Effector memory CD4-positive, alpha-beta T cell (primary cell): ENCODE measurements at regions not wholly inside any gene's neighbourhood (a gene's known extent, or its start where the extent isn't known, plus 50 kb on each side); places are given as distances from the start of the nearest gene placed in this dataset.

Experiments
- DNase-seq, 3 donors: peaks; one replicate each; pipeline ENCODE4 v3.0.0-alpha.2; 2020
- H3K27ac ChIP-seq: 2 replicates; pipeline ENCODE4 v1.7.0; 2013; ENCODE audit warnings: mild to moderate bottlenecking, low read length, moderate library complexity; ENCODE audit not compliant: insufficient read depth, poor library complexity, severe bottlenecking
- H3K27me3 ChIP-seq: replicated peaks from 2 replicates; pipeline ENCODE4 v1.7.0; 2013; ENCODE audit warnings: mild to moderate bottlenecking, low read length; ENCODE audit not compliant: insufficient read depth, control insufficient read depth, poor library complexity, severe bottlenecking
- H3K36me3 ChIP-seq: 2 replicates; pipeline ENCODE4 v1.7.0; 2013; ENCODE audit warnings: mild to moderate bottlenecking, low read length, moderate library complexity; ENCODE audit not compliant: control insufficient read depth, insufficient read depth
- H3K4me1 ChIP-seq: 2 replicates; pipeline ENCODE4 v1.7.0; 2013; ENCODE audit warnings: low read length, mild to moderate bottlenecking; ENCODE audit not compliant: control insufficient read depth, insufficient read depth, poor library complexity, severe bottlenecking
- H3K4me3 ChIP-seq: 2 replicates; pipeline ENCODE4 v1.7.0; 2013; ENCODE audit warnings: low read length, low read depth, mild to moderate bottlenecking; ENCODE audit not compliant: insufficient read depth, poor library complexity, severe bottlenecking
- H3K9me3 ChIP-seq: 2 replicates; pipeline ENCODE4 v1.7.0; 2013; ENCODE audit warnings: mild to moderate bottlenecking, low read length, moderate library complexity; ENCODE audit not compliant: control insufficient read depth

- H3K27ac ChIP-seq: no peak overlapping the region
- no peak overlapping the region for H3K4me3 ChIP-seq
- H3K9me3 ChIP-seq: no peaks in the 10 kb centered on the region
- no peaks in the 10 kb centered on the region for H3K27me3 ChIP-seq
- no peaks in the 10 kb centered on the region for H3K4me1 ChIP-seq
- no peaks in the 10 kb centered on the region for H3K36me3 ChIP-seq
- DNase-seq: no peak
These were observed 969.0 kb upstream of the ALCAM start for GRCh38 chr3:104397713-104398112.

- Histone ChIP-seq H3K27ac (no peak overlapping the region), H3K27me3 (no peaks in the 10 kb centered on the region), H3K4me1 (no peaks in the 10 kb centered on the region), H3K36me3 (no peaks in the 10 kb centered on the region), H3K4me3 (no peak overlapping the region), H3K9me3 (no peaks in the 10 kb centered on the region)
- DNase-seq: no peak
These were observed 963.8 kb upstream of the ALCAM start for GRCh38 chr3:104402902-104403301.

- DNase-seq: no peak
- no peak overlapping the region for H3K27ac ChIP-seq
- no peaks in the 10 kb centered on the region for H3K9me3 ChIP-seq
- no peaks in the 10 kb centered on the region for H3K36me3 ChIP-seq
- H3K27me3 ChIP-seq: no peaks in the 10 kb centered on the region
- H3K4me3 ChIP-seq: no peak overlapping the region
- no peaks in the 10 kb centered on the region for H3K4me1 ChIP-seq
These were observed 955.0 kb upstream of the ALCAM start for GRCh38 chr3:104411757-104412156.

DNA sequence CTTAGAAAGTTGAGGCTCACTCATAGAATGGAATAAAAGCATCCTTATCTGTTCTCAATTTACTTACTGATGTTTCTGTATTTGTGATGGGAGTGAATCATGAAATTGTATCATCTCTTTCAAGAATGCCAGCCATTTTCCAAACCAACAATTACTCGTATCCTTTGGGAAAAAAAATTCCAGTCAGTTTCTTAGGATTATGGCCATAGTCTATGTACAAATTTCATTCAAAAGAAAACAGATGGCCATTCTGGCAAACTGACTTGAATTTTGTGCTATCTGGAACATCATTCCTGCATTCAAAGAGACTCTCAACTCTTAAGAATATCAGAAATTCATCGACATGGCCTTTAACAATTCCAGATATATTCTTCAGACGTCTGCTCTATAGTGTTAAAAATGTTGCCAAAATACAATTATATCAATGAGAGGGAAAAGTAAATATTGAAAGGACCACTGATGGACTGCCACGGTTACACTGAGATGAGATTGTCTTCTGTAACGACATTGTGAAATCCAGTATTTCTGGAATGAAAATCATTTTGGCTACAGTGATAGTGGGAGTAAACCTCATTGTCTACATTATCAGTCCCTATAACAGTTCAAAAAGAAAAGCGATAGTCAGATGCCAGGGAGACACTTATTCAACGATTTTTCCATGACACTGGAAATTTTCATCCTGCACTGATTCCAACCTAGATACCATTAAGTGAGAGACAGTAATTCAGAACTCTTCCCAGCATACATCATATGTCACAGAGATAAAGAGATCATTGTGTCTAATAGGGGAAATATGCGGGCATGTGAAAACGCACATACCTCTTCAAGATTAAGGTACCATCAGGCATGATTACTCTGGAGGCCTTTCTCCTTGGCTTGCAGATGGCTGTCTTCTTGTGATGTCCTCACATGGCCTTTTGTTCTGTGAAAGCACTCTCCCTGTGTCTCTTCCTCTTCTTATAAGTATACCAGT, 953.8 kb upstream of the ALCAM start:
- H3K4me3 ChIP-seq: no peak overlapping the region
- H3K9me3 ChIP-seq: no peaks in the 10 kb centered on the region
- no peak for DNase-seq
- no peaks in the 10 kb centered on the region for H3K4me1 ChIP-seq
- H3K36me3 ChIP-seq: no peaks in the 10 kb centered on the region
- no peaks in the 10 kb centered on the region for H3K27me3 ChIP-seq
- H3K27ac ChIP-seq: no peak overlapping the region

DNA sequence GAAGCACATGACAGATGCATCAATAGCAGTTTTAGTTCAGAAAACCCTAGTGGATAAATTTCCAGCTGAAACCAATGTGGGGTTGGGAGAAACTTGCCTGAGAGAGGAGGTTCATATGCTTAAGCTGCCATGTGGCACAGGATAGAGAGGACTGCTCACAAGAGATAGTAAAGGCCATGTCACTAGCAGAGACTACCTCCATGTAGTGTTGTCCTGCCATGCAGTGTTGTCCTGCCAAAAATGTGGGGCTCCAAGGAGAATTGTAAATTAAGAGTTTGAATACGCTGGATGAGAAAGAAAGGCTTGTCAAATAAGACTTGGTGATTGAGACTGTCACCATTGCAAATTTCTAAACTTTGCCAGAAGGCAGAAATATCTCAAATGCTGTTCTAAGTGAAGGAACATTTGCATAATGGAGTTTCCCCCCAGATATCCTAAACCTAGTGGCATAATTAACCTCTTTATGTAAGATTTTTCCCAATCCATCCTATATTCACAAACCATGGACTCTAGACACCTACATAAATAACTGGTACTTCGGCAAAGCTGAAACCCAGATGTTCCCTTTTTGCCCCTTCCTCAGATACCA, 938.3 kb upstream of the ALCAM start:
- Histone ChIP-seq H3K4me3 (no peak overlapping the region), H3K36me3 (no peaks in the 10 kb centered on the region), H3K27ac (no peak overlapping the region), H3K4me1 (no peaks in the 10 kb centered on the region), H3K27me3 (no peaks in the 10 kb centered on the region), H3K9me3 (no peaks in the 10 kb centered on the region)
- DNase-seq: no peak

- Histone ChIP-seq H3K36me3 (no peaks in the 10 kb centered on the region), H3K27ac (no peak overlapping the region), H3K4me3 (no peak overlapping the region), H3K9me3 (no peaks in the 10 kb centered on the region), H3K27me3 (no peaks in the 10 kb centered on the region), H3K4me1 (no peaks in the 10 kb centered on the region)
- DNase-seq: no peak
These were observed 937.0 kb upstream of the ALCAM start for GRCh38 chr3:104429727-104430126.

GRCh38 chr3:104436506-104436905, 930.2 kb upstream of the ALCAM start:
- Histone ChIP-seq H3K4me3 (no peak overlapping the region), H3K4me1 (no peaks in the 10 kb centered on the region), H3K9me3 (no peaks in the 10 kb centered on the region), H3K36me3 (no peaks in the 10 kb centered on the region), H3K27me3 (no peaks in the 10 kb centered on the region), H3K27ac (no peak overlapping the region)
- DNase-seq: no peak

DNA sequence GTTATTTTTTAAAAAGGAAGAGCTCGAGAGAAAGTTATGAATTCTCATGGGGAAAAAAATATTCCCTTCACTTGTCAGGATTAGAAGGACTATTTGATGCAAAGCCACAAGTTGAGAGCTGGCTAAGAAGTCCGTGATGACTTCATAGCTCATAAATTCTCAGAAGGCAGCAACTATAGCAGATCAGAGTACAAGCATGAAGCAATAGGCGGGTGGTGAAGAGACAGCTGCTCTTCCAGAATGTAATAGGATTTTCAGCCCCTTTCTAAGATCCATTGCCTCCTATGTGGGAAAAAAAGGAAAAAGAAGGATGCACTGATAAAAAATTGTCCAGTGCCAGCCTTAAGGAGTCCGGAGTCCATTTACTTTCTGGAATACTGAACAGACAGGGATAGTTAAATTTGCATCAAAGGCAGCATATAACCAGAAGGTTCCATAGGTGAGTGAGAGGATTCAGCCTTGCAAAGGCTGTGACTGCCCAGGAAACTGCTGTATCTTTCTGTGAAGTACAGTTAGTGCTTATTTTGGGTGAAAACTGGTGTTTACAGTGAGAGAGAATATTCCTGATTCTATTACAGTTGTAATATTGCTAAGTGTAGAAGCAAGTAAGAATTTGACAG, 929.5 kb upstream of the ALCAM start:
- Histone ChIP-seq H3K27me3 (no peaks in the 10 kb centered on the region), H3K4me3 (no peak overlapping the region), H3K4me1 (no peaks in the 10 kb centered on the region), H3K9me3 (no peaks in the 10 kb centered on the region), H3K27ac (no peak overlapping the region), H3K36me3 (no peaks in the 10 kb centered on the region)
- no peak for DNase-seq

- no peaks in the 10 kb centered on the region for H3K36me3 ChIP-seq
- H3K27ac ChIP-seq: no peak overlapping the region
- DNase-seq: no peak
- no peak overlapping the region for H3K4me3 ChIP-seq
- no peaks in the 10 kb centered on the region for H3K4me1 ChIP-seq
- H3K27me3 ChIP-seq: no peaks in the 10 kb centered on the region
- H3K9me3 ChIP-seq: no peaks in the 10 kb centered on the region
These were observed 928.8 kb upstream of the ALCAM start for GRCh38 chr3:104437891-104438290.

GRCh38 chr3:104438706-104439105, 928.0 kb upstream of the ALCAM start:
- Histone ChIP-seq H3K36me3 (no peaks in the 10 kb centered on the region), H3K9me3 (no peaks in the 10 kb centered on the region), H3K27me3 (no peaks in the 10 kb centered on the region), H3K27ac (no peak overlapping the region), H3K4me1 (no peaks in the 10 kb centered on the region), H3K4me3 (no peak overlapping the region)
- no peak for DNase-seq
